DMS79 (cell line): ENCODE measurements at regions not wholly inside any gene's neighbourhood (a gene's known extent, or its start where the extent isn't known, plus 50 kb on each side); places are given as distances from the start of the nearest gene placed in this dataset.
A peak's percentile ranks its signal among the peaks of the same experiment; 100 is the strongest.
"Not testable (repeated sequence)": the region's sequence is repeated elsewhere in the genome, so short reads cannot be mapped to it uniquely, and the experiment has no call there.

Experiments used
- DNase-seq: peaks from one replicate; lab custom pipeline; 2025; lab: John Stamatoyannopoulos, UW

DNA sequence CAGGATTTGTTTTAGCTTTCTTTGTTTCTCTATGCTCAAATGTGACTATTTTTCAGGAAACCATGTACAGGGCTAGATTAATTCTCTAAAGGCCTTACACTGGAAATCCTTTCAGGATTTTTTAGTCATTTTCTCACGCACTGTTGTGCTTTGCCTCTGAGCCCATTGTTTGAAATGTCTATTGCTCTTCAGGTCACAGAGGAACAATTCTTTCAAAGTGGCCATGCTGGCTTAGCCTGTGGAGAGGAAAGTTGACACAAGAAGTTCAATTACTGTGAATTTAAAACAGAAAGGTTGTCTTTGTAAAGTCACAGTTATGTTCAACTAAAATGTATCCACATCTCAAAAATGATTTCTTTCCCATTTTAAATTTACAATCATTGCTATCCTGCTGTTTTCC lies 1071.7 kb upstream of the POT1 start:
- no peak for DNase-seq

DNA sequence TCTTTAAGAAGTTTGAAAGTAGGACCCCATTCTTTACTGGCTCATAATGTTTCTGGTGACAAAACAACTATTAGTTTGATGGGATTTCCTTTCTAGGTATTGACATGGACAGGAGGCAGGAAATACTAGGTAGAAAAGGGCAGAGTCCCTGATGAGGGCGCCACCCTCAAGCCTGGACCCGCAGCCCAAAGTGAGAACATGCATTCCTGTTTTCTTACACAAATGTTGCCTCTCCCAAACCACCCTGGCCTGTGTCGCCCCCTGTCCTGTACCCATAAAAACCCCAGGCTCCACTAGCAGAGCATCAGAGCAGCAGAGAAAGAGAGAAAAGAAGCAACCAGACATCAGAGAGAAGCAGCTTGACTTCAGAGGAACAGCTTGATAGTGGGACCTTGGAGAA lies 1055.2 kb upstream of the POT1 start:
- no peak for DNase-seq

DNA sequence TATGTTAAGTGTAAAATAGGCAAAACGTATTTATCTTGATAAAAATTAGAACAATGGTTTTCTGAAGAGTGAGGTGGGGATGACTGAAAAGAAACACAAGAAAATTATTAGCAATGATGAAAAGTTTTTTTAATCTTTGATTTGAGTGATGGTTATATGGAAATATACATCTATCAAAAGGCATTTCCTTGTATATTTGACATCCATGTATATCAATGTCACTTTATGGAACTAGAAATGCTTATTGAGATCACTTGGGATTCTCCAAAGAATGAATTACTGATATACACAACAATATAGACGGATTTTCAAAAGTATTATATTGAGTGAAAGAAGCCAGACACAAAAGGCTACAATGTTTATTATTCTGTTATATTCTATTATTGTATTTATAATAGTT lies 1042.0 kb upstream of the POT1 start:
- DNase-seq = no peak

DNA sequence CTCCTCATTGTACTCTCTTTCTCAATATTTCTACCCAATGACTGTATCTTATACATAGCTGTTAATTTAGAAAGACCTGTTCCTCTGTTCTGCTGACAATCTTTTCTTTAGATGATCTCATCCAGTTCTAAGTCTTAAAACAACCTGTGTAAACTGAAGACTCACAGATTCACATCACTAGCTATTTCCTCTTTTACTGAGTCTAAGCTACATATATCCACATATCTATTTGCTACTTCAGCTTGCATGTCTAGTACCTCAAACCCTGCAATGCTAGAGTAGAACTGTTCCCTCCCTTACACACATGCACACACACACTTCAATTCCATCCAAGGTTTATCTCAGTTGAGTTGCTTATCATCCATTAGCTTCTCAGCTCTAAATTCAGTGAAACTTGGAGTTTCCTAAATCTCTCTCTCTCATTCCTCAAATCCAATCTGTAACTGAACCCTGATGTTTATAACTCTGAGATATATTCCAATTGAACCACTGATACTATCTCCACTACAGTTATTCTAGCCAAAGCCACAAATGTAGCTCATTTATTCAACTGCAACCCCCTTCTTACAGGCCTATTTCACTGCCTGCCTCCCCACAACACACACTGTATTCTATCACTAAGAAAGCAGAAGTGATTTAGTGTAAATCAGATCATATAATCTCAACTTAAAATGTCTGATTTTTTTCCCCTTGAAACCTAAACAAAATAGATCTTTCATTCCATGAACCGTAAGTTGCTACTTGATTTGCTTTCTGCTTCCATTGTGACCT lies 1036.8 kb upstream of the POT1 start:
- no peak for DNase-seq

DNA sequence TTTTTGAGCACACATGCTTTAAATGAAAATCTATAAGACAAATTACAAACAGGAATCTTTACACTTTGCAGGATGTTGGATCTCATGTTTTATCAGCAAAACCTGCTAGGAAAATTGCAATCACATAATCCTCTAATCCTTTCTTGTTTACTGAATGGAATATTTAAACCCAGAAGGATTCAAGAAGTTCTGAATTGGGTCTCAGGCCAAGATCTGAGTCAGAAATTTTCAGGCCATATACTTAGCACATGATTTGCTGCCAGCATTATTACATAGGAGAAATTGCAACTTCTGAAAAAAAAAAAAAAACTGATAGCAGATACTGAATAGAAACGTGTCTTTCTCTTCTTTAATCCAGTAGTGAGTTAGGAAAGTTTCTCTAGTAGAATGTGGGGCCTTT lies 1005.3 kb upstream of the POT1 start:
- DNase-seq = no peak

DNA sequence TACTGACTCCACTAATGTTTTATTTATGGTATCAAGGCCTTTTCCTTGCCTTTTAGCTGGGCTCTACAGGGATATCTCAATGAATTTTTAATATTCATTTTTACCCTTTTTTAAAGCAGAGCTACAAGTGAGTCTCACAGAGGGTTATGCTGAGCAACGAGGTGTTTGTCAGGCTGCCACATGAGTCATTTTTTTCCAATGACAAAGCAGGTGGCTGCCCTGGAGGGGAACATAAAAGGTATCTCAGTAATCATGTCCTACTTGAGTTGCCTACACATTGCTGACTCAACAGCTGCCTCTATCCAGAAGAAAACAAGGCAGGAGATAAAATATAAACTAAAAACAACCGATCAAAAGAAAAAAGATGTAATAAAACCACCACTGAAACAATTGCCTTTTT lies 1004.9 kb upstream of the POT1 start:
- DNase-seq = peak; percentile 37

DNA sequence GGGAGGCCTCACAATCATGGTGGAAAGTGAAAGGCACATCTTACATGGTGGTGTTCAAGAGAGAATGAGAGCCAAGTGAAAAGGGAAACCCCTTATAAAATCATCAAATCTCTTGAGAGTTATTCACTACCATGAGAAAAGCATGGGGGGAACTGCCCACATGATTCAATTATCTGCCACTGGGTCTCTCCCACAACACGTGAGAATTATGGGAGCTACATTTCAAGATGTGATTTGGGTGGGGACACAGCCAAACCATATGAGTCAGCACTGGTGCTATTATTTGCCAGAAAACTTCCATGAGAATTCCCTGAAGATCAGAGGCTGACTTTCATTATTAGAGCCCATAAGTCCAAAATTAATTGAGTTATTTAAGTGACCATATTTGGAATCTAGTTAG lies 1001.2 kb upstream of the POT1 start:
- DNase-seq = no peak

DNA sequence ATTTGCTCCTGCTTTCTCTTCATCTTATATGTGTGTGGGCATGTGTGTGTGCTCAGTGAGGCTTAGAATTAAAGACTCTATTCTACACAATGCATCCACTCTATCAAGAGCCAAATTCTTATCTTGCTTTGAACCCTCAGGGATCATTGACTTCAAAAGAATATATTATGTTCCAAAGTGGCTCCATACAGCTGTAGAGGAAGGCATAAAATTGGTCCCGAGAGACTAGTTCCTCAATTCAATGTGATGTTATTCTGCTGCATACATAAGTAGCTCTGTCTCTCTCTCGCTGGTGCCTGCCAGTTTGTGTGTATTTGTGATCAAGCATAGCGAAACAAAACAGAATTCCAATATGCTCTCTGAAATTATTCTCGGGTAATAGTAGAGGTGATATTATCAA lies 997.9 kb upstream of the POT1 start:
- peak; percentile 96 for DNase-seq

DNA sequence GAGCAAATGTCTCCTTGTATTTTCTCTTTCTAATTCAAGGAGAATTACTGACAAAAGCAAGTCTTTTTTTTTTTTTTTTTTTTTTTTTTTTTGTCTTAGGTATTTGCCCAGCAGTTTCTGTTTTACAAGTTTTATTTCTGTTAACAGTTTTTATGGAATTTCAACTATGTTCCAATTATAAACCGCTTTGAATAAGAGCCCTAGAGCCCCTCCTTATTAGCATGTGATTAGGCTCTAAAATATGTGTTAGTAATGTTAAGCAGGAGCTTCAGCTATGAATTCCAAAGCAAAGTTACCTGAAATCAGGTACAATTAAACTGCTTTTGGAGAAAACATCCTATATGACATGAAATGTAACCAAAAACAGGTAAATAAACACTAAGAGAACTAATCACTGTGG lies 997.0 kb upstream of the POT1 start:
- no peak for DNase-seq

DNA sequence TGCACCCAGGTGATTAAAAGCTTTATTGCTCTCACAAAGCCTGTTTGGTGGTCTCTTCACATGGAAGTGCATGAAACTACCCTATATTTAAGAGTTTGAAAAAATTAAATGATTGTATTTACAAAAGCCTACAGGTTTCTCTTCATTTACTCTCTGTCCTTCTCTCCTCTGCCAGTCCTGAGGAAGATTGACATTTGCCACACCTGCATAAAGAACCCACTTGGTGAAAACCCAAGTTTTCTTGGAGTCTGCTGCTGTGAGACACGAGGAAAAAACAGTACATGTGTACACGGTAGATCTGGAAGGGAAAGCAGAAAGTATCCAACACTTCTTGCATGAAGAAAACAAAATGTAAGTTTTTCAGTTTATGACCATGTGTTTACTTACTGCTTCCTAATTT lies 994.4 kb upstream of the POT1 start:
- no peak for DNase-seq

DNA sequence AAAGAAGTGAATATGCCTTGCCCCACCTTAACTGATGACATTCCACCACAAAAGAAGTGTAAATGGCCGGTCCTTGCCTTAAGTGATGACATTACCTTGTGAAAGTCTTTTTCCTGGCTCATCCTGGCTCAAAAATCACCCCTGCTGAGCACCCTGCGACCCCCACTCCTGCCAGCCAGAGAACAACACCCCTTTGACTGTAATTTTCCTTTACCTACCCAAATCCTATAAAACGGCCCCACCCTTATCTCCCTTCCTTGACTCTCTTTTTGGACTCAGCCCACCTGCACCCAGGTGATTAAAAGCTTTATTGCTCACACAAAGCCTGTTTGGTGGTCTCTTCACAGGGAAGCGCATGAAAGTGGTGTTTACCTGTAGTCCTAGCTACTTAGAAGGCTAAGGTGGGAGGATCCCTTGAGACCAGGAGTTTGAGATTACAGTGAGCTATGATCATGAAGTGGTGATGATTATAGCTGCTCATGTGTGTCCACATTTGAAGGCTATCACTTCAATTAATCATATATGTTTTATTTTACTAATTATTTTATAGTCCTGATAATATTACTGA lies 985.8 kb upstream of the POT1 start:
- not testable (repeated sequence) for DNase-seq

DNA sequence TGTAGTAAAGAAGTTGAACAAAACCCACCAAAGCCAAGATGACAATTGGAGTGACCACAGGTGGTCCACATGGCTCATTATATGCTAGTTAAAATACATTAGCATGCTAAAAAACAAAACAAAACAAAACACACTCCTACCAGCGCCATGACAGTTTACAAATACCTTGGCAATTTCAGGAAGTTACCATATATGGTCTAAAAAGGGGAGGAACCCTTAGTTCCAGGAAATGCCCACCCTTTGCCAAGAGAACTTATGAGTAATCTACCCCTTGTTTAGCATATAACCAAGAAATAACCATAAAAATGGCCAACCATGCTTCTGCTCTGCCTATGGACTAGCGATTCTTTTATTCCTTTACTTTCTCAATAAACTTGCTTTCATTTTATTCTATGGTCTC lies 979.1 kb upstream of the POT1 start:
- DNase-seq = no peak

DNA sequence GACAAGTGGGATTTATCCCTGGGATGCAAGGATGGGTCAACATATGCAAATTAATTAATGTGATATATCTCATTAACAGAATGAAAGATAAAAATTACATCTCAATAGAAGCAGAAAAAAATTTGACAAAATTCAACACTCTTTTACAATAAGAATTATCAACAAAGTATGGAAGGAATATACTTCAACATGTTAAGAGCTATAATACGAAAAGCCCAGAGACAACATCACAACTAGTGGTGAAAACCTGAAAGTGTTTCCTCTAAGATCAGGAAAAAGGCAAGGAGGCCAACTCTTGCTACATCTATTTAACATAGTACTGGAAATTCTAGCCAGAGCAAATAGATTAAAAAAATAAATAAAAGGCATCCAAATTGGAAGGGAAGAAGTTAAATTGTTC lies 970.0 kb upstream of the POT1 start:
- DNase-seq = no peak

DNA sequence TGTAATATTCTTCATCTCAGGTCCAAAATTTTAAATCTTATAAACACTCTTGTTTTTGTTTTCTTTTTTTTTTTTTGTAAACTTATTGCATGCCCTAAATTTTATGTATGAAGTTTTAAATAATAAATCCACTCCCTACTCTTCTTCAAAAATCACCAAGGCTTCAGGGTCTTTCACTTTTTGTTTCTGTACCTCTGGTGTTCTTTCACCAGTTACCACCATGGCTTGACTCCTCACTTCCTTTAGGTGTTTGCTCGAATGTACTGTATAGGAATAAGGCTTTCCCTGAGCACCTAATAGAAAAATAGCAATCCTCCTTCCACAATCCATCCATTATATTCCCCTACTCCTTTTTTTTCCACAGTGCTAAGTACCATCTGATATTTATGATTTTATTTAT lies 962.8 kb upstream of the POT1 start:
- DNase-seq = no peak

DNA sequence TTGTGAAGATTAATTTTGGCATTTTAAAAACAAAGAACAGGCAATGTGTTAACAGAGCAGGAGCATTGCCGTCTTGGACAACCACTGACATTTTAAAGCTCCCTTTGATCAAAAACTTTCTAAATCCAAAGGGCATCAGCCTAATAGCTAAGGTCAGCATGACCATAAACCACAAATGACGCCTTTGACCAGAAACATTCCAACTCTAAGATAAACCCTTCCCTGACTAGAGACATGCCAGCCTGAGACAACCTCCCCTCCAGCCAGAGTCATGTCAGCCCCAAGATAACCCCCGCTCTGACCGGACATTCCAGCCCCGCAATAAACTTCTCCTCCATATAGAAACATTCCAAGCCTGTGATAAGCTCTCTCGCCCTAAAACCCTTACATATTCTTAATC lies 949.4 kb upstream of the POT1 start:
- no peak for DNase-seq

DNA sequence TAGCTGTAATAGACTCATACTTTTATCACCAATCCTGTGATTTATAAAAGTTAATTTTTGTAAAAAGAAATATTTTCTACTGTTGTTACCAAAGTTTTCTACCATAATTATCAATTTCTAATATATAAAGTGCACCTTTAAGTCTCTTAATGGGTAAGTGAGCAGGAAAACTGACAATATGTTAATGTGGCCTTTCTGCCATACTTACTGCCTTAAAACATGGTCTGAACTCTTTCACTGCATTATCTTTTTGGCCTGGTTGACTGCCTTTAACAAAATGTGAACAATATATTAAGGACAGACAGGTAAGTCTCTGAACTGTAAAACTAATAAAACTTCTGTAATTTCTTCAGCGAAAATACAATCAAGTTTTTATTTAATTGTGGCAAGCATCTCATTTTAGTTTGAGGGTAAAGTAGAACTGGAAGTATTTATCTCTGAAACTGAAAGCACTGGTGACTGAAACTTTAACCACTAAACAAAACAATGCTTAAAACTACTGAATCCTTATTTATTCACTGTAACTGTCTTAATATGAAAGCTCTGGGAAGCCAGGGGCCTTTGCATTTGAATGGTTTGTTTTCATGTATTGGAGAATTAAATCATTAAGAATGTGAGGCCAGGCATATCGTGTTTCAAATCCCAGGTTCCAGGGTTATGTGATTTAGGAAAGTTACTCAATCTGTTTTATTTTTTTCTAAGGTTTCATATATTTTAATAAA lies 948.8 kb upstream of the POT1 start:
- DNase-seq = no peak

DNA sequence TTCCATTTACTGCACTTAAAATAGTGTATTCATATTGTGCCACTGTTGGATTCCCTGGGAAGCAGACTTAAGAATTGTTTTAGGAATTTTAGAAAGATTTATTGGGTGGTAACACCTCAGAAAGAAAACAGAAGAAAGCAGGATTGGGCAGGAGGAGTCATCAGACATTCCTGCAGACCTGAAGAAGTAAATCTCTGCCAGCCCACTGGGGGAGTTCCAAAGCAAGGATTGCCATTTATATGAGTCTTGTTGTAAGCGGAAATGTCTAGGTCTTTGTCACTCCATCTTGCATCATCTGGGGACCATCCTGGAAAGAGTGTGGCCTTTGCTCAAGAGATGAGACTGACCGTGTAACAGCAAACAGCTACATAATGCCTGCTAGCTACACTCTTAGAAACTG lies 947.6 kb upstream of the POT1 start:
- DNase-seq = no peak

DNA sequence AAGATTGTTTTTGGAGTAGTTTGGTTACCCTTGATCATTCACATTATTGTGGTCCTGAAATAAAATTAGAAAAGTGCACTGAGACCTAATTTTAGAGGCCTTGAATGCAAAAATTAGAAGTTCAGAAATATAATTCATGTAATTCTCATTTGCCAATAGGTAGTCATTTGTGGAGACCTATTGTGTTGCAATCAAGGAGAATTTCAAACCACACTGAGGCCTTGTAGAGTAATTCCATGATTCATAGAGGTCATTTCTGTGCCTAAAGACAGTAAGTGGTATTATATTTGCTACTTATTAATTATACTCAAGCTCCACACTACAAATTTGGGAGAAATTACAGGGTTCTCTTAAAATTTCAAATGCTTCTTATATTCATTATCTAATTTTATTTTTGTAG lies 946.8 kb upstream of the POT1 start:
- DNase-seq = no peak

DNA sequence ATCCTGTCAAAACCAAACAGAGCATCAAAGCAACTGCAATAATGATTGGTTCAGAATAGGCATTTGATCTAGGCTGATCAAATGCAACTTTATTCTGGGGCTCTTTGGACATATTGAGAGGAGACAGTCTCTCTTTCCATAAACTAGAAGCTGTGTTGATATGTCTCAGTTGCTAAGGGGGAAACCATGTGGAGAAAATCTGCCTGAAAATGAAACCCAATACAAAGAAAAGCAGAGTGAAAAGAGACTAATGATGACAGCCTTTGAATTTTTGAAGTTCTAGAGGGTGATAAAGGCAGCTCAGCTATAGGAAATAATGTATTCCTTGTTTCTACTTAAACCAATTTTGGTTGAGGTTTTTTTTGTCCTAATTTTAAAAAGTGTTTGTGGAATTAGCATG lies 941.8 kb upstream of the POT1 start:
- DNase-seq = no peak

DNA sequence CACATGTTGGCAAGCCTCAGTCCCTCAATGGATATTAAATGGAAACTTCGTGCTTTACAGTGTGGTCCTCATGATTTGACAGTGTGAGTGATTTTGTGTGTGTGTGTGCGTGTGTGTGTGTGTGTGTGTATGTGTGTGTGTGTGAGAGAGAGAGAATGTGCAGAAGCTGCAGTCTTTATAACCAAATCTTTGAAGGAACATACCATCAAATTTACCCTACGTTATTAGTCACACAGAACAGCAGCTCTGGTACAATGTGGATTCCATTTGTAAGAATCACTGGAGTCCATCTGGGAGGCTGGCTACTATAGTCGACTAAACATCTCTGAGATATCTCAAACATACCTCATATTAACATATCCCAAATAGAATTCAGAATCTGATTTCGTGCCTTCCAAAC lies 928.0 kb upstream of the POT1 start:
- DNase-seq = no peak

DNA sequence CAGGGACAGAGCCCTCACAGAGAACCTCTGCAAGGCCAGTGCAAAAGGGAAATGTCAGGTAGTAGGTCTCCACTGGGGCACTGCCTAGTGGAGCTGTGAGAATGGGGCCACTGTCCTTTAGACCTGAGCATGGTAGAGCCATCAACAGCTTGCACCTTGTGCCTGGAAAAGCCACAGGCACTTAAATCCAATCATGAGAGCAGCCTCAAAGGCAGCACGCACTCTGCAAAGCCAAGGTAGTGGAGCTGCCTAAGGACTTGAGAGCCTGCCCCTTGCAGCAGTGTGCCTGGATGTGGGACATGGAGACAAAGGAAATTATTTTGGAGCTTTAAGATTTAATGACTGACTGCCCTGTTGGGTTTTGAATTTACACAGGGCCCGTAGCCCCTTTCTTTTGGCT lies 918.5 kb upstream of the POT1 start:
- no peak for DNase-seq

DNA sequence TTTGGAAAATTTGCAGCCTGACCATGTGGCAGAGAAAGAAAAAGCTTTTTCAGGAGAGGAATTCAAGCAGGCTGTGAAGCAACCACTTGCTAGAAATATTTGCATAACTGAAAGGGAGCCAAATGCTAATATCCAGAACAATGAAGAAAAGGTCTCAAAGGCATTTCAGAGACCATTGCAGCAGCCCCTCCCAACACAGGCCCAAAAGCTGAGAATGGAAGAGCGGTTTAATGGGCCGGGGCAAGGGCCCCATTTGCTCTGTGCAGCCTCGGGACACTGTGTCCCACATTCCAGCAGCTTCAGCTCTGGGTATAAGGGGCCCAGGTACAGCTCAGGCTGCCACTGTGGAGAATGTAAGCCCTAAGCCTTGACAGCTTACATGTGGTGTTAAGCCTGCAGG lies 918.1 kb upstream of the POT1 start:
- no peak for DNase-seq

DNA sequence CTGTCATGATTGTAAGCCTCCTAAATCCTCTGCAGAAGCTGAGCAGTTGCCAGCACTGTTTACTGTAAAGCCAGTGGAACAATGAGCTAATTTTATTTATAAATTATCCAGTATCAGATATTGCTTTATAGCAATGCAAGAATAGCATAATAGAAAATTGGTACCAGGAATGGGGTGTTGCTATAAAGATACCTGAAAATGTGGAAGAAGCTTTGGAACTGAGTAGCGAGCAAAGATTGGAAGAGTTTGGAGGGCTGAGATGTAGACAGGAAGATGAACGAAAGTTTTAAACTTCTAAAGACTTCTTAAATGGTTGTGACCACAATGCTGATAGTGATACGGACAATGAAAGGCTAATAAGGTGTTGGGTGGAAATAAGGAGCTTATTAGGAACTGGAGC lies 917.4 kb upstream of the POT1 start:
- no peak for DNase-seq

DNA sequence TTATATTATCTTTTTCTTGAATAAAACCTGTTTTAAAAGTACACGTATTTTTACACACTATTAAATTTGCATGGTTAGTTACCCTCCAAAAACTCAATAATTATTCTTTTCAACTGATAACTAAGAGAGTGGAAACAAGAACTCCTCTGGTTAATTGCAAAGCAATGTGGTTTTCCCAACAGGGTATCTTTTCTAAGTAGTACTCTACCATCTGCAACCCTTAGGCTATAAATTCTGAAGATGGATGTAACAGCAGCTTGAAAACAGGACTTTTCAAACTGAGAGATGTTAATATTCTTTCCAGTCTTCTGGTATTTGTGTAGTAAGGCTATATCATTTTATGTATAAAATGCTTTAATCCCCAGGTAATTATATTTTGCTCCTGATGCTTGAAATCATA lies 916.1 kb upstream of the POT1 start:
- DNase-seq = peak; percentile 33
